DOHH2 (cell line): ENCODE measurements at regions not wholly inside any gene's neighbourhood (a gene's known extent, or its start where the extent isn't known, plus 50 kb on each side); places are given as distances from the start of the nearest gene placed in this dataset.

Experiments
- EZH2phosphoT487 ChIP-seq: fragments of 200-600 bp; sonication (generic); IDR thresholded peaks from 2 replicates; pipeline ENCODE4 v1.6.1; 2017; ENCODE audit warnings: borderline replicate concordance, mild to moderate bottlenecking, antibody characterized with exemption, low read length, moderate library complexity, mixed read lengths
- TF ChIP-seq, protein P1 (sequence below): fragments of 200-600 bp; sonication (generic); IDR thresholded peaks from one replicate; pipeline ENCODE4 v1.5.1; 2014; ENCODE audit warnings: antibody characterized with exemption, mild to moderate bottlenecking, low read depth, low read length; ENCODE audit not compliant: poor library complexity, severe bottlenecking

DNA sequence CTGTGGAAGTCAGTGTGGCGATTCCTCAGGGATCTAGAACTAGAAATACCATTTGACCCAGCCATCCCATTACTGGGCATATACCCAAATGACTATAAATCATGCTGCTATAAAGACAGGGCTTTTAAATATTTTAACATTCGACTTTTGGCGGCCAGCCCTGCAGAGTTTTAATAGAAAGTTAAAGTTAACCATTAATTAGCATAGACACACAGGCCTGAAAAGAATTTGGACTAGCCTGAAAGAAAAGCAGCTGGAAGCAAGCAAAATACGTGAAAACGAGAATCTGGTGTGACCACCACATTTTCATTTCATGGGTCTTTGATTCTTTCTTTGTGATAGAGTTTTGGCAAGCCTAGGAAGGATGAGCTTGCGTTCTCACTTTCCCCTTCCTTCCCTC lies 184.0 kb downstream of the SCG2 start:
- TF ChIP-seq, protein P1, sequence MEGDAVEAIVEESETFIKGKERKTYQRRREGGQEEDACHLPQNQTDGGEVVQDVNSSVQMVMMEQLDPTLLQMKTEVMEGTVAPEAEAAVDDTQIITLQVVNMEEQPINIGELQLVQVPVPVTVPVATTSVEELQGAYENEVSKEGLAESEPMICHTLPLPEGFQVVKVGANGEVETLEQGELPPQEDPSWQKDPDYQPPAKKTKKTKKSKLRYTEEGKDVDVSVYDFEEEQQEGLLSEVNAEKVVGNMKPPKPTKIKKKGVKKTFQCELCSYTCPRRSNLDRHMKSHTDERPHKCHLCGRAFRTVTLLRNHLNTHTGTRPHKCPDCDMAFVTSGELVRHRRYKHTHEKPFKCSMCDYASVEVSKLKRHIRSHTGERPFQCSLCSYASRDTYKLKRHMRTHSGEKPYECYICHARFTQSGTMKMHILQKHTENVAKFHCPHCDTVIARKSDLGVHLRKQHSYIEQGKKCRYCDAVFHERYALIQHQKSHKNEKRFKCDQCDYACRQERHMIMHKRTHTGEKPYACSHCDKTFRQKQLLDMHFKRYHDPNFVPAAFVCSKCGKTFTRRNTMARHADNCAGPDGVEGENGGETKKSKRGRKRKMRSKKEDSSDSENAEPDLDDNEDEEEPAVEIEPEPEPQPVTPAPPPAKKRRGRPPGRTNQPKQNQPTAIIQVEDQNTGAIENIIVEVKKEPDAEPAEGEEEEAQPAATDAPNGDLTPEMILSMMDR: no peak
- TF ChIP-seq EZH2phosphoT487: no peak
